Colon (tissue), 2 donors: ENCODE measurements at regions not wholly inside any gene's neighbourhood (a gene's known extent, or its start where the extent isn't known, plus 50 kb on each side); places are given as distances from the start of the nearest gene placed in this dataset.

Source experiments
- FAIRE-seq: peaks from 2 replicates; lab custom pipeline; 2012; peaks lifted over from hg19 to GRCh38; lab: Jason Lieb, UNC
- donor health status: control.
- donor health status: control.

DNA sequence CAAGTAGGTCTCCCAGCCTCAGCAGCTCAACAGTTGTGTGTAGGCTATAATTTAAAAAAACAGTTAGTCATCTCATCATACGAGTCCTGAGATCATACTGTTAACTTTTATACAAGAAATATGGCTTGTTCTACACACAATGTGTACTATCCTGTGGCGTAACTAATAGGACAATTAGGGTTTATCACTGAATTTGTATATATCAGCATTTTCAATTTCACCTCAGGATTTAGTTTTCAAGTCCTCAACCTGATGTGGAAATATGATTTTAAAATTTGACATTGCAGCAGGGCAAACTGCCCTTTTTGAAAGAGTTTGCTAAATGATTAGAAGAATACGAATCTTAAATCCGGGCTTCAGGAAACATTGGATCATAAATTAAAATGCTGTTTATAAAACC is 237.2 kb upstream of the CTBP2 start:
- no peak for FAIRE-seq

DNA sequence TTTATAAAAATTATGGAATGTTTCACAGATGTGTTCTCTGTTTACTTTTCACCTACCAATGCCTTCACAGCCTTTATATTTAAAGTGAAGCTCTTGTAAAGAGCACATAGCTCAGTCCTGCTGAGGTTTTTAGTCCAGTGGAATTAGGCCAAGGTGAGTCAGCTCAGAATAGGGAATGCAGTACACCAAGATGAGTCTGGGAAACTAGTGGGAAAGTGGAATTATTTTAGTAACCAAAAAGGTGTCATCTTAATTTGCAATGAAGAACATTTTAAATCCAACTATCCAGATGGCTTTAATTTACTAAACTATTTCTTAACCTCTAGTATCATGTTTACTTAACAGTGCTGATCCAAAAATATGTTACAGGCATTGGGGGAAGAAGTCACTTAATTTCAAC is 236.3 kb upstream of the CTBP2 start:
- FAIRE-seq: no peak

DNA sequence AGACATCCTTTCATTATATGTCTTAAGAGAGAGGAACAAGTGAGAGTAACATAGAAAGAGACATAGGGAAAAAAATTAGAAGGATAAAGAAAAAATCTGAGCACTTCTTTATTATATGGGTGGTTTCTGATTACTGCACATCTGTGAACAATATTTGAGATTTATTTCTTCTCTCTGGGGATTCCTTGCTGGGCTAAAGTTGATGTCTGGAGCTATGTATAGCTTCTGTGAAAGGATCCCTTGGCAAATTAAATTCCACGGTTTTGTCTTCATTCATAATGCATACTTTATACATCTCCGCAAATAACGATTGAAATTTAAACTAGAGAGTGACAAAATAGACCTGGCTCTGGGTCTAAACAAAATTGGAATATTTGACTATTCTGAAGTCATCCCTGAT is 232.2 kb upstream of the CTBP2 start:
- FAIRE-seq: no peak

DNA sequence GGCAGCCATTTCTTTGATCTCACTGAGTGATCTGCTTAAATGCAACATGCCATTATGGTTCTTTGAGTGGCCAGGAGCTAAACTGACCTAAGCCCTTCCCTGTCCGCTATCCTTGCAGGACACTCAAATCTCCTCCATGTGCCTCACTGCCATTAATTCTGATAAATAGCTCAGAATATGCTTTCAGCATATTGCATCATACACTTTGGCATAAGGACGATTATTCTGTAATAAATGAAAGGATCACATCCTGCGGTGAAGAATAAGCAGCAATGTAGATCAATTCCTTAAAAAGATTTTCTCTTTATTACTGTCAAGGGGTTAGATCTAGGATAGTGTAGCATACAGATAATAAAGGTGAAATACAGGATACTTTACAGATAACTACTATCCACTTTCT is 231.8 kb upstream of the CTBP2 start:
- no peak for FAIRE-seq

DNA sequence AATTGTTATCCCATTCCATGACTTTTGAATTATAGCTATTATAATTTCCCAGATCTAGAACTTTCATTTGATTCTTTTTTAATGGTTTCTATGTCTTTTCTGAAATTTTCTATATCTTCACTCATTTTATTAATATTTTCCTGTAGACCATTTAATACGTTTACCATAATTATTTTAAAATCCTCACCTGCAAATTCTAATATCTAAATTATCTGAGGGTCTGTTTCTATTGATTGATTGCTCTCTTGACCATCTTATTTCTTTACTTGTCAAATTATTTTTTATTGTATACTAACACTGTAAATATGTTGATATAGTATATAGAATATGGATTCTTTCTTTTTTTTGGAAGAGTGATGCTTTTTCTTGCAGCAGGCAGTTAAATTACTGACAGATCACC is 229.3 kb upstream of the CTBP2 start:
- FAIRE-seq: no peak

DNA sequence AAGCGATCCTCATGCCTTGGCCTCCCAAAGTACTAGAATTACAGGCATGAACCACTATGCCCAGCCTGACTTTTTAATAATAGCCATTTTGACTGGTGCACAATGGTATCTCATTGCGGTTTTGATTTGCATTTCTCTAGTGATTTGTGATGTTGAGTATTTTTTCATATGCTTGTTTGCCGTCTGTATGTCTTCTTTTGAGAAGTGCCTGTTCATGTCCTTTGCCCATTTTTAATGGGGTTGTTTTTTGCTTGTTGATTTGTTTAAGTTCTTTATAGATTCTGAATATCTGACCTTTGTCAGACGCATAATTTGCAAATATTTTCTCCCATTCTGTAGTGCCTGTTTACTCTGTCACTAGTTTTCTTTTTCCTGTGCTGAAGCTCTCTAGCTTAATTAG is 219.2 kb upstream of the CTBP2 start:
- no peak for FAIRE-seq

DNA sequence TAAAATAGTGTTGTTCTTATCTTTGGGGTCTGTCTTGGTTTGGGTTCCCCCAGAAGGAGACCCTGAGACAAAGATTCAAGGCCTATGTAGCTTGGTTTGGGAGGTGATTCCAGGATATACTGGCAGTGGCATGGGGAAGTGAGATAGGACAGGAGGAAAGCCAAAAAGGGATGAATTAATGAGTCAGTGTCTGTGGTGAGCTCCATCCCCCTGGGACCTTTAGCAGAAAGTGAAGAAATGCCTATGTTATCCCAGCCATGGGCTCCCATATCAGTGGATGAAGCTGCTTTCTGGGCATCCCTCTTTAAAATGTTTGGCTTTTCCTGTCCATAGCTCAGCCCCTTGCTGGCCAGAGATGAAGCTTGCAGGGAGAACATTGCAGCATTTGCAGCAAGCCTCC is 217.0 kb upstream of the CTBP2 start:
- no peak for FAIRE-seq

DNA sequence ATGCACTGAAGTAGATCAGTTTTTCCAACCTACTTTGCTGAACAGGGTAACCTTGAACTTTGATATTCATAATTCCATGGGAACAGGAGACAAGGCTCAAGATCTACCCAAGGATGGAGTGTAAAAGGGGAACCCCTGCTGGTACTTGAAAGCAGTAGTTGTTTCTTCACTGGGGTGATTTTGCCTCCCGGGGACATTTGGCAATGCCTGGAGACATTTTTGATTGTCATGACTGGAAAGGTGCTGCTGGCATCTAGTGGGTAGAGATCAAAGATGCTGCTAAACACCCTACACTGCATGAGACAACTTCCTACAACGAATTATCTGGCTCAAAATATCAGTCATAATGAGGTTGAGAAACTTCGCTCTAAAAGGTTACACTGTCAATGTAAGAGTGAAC is 214.8 kb upstream of the CTBP2 start:
- no peak for FAIRE-seq

DNA sequence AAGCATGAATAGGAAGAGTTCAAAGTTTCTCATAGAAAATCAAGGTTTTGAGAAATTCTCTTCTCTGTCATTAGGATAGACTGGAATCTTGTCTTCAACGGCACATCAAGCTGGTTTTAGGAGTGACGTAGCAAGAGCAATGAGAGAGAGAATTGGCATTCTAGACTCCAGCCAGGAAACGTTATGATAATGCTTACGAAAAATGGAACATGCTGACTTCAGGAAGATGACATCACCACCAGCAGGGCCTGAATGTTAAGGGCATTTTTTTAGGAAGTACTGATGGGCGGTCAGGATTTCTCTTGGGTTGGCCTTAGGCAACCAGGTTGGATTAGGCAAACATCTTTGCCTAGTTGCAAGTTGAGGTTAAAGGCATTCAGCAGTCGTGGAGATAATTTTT is 213.2 kb upstream of the CTBP2 start:
- FAIRE-seq: no peak

DNA sequence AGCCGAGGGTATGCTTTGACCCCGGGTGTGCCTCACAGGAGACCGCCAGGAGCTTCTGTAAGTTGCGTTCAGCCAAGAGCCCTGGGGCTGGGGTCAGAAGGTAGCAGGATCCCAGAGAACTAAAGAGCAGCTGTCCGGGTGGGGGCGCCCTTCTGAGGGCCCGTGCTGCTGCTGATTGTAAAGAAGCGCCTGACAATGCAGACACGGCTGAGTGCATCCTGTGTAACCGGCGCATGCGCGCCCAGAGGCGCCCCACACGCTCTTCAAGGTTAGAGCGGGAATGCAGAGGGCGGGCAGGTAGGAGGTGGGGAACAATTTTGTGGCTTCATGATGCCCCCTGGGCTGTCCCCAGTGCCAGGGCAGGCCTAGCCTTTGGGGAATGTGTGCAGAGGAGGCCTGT is 210.2 kb upstream of the CTBP2 start:
- FAIRE-seq: no peak

DNA sequence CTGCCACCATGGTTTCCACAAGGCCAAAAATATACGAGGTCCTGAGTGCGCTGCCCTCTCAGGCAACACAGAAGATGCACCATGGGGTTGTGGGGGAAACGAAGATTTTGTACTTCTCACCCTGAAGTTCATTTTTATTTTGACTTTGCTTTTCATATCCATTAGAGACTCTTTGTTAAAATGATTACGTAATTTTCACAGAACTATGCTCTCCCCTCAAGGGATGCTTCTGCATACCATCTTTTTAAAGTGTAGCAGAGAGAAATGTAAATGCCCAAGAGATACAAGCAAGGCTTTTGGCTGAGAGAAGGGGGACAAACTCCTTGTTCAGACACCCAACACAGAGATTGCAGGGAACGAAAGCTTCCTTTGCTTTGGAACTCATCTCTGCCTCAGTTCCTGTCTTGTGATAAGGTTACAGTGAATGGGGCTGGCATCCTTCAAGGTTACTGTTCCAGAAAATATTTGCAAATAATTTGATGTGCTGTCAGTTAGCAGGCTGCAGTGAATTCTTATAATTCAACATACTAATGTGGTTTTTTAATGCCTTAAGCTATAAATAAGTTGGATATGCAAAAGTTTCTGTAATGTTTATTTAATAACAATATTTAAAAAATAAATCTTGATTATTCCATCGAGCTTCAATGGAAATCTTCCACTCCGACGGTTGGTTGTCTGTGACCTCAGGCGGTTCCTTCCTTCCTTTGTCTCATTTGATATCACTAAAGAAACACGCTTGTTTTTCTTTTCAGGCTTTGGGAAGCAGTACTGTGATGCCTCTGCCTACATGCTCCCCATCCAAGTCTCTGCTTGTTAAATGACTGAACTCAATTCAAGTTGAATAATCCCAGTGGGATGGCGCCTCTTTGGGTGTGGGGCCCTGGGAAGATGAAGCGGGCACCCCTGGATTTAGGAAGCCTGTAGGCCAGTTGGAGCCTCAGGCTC is 209.3 kb upstream of the CTBP2 start:
- FAIRE-seq: no peak

DNA sequence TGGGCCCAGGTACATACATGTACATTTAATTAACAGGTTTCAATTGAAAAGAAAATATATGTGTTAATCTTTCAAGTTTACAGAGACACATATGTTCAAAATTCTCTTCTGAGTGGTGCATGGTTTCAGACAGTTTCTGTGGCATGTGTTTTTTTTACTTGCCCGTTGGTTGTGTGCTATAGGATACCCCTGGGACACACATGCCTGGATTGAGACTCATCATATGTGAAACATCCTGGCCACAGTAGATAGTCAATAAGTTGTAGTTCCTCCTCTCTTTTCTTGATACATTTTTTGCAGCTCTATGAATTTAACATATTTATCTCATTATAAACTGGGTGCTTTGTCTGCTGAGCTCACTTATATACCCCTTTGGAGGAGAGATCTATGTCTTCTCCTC is 207.8 kb upstream of the CTBP2 start:
- FAIRE-seq: no peak

DNA sequence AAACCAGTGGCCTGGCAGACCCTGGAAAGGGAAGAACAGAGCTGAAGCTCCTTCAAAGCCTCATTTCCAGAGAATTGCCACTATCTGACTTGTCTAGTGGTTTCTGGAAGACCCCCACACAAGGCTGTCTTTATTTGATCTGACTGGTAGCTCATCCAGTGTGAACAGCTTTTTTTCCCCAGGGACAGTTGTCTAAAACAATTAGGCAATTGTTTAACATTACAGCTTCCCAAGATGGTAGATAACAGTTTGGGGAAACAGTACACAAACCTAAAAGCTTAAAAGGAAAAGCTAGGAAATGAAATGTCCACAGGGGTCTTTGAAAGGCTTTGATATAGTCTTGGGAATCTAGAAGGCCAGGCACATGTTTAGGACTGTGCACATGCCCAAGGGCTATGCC is 203.4 kb upstream of the CTBP2 start:
- no peak for FAIRE-seq

DNA sequence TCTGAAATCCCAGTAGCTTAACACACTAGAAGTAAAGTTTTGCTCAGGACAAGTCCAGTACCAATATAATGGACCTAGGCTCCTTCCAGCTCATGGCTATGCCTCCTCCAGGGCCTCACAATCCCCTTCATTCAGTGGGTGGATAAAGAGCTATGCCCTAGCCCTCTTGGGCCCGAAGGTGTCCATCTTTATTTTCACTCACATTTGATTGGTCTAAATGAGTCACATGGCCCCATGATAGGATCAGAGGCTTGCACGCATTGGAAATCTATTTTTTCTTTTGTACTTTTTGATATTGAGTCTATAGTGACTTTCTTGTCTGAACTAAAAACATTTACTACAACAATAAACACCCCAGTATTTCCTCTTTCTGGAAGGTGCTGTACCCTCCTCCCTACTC is 202.6 kb upstream of the CTBP2 start:
- FAIRE-seq: no peak

DNA sequence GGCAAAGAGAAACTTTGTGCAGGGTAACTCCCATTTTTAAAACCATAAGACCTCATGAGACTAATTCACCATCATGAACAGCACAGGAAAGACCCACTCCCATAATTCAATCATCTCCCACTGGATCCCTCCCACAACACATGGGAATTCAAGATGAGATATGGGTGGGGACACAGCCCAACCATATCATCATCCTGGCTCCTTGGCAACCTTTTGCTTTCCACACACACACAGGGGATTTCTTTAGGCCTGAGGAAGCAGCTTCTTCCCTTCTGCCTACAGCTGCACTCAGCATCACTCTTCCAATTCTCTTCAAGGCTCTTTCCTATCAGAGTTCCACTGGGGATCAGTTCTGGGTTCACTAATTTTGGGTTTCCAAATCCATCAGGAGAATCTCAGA is 199.0 kb upstream of the CTBP2 start:
- no peak for FAIRE-seq

DNA sequence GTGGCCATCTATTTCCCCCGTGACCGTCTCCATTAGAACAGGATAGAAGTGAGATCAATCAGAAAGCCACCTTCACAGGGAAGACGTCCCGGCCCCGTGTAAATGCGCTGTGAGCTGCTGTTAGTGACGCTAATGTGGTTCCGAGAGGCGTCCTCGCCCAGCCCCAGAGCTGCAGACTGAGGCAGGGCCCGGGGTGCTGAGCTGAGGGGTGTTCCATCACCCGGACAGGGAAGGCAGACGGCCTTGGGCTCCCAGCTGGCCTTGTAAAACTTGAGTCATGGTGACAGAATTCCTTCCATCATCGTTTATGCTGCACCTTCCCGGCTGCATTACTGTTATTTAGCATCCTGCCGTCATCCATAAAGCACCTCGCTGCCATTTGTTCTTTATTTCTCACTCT is 195.3 kb upstream of the CTBP2 start:
- FAIRE-seq: no peak

DNA sequence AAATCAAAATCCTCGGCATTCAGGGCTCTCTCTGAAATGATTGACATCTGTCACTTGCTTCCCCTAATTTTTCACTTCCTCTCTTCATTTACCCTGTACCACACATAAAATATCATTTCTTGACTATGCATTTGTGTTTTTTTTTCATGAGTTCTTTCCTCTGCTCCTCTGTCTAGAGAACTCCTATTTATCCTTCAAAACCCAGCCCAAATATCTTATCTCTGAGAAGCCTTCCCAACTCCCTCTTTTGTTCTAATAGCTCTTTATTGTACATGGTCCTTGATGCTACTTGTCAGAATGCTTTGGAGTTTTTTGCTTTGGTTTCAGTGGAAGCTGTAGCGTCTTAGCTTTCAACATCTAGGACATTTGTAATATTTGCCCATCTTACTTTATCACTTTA is 190.2 kb upstream of the CTBP2 start:
- FAIRE-seq: no peak

DNA sequence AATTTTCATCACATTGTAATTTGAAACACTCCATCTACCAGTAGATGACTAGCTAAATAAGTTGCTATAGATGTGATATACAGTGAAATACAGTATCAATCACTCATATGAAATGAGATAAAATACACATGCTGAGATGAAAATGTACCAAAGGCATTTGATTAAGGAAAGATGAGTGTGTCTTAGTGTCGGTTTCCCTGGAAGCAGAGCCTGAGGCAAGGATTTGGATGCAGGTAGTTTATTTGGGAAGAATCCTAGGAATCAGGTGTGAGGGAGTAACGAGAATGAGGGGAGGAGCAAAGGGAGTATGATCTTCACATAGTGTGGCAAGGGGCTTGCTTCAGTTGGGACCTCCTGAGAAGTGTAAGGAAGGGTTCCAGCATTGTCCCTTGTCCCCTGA is 188.2 kb upstream of the CTBP2 start:
- no peak for FAIRE-seq

DNA sequence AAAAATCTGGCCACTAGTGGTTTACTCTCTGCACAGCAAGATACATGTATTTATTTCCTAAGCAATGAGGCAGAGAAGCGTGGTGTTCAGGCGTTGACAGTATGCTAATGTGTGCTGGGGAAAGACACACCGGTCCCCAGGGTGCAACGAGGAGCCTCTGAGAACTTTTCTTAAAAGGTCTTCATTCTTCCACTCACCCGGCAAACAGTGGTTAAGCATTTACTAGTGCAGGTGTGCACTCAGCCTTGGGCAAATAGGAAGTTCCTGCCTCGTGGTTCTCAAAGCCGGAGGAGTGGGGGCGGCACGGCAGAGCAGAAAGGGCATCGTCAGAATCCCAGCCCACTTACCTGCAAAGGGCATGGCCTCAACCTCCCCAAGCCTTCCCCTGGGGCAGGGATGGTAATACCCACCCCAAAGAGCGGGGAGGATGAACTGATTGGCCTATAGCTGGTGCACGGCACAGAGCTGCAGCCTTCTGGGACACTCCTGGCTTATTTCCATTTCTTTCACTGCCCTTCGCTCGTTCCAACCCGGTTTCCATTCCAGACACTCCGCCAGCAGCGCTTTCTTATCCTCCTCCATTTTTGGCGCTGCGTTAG is 184.3 kb upstream of the CTBP2 start:
- FAIRE-seq: no peak

DNA sequence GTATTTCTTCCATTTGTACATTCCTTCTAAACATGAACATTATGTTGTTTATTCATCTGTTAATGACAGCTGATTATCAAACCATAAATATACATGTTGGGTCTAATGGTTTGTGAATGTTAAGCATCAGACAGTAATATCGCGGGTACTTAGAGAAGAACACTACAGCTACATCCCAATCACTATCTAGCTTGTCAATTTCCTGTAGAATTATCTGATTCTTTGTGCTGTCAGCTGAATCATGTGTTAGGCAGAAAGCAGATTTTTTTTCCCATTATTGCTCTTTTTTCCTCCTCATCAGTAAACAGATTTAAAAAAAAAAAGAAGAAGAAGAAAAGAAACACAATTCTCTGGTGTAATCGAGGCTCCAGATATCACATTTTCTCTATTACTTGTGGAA is 183.6 kb upstream of the CTBP2 start:
- FAIRE-seq: no peak

DNA sequence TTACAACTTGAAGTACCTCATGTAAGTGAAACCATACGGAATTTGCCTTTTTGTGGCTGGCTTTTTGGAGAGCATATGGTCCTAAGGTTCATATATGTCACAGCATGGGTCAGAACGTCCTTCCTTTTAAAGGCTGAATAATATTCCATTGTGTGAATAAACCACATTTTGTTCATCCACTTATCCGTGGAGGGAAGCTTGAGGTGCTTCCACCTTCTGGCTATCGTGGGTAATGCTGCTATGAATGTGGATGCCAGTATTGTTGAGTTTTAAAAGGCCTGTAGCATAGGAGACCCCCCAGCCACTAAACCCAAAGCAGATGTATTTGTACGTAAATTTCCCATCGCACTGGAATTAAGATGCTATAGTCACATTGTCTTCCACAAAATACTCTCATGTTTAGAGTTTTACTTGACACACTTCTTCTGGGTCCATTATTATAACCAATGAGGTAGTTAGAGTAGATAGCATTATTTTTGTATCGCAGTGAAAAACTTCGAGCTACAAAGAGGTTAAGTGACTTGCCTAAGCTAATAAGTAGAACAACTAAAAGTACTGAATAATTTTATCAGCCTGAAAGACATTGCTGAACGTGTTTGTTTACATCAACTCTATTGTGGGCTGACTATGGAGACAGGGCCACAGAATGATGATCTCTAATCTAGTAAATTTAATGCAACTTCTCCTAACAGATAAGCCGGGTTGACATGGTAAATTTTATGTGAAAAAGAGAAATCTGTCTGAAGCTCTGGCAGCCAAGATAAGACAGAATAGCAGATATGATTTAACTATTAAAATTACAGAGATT is 183.0 kb upstream of the CTBP2 start:
- FAIRE-seq: no peak

DNA sequence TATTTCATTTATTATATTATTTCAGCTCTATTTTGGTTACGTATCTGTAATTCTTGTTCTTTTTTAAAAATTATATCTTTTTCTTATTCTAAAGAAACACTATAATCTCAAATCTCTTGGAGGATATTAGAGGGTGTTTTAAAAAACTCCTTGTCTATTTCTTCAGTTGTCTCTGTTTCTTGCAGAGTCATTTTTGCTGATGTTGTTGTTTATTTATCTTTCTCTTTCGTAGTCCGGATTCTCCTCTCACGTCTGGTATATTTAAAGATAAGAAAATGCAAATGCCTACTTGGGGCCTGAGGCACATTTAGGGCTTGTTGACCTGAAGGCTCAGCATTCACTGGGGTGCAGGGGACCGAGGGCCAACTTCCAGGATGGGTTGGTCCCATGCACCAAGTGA is 181.2 kb upstream of the CTBP2 start:
- no peak for FAIRE-seq

DNA sequence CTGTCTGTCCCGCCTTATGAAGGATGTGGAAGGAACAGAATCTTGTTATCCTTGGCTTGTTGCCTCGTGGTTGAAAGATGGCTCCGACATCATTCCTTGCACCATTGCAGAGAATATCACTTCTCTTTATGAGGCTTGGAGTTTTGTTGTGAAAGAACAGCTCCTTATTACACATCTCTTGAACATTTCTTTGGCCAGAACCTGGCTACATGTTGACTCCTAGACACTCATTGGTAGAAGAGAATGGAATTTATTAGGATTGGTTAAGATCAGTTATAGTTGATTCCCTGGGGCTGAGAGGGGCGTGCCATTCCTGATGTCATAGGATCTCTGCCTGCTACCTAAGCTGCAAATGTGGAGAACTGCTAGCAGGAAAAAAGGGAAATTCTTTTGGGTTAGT is 180.5 kb upstream of the CTBP2 start:
- FAIRE-seq: no peak
